OCI-LY1 (cell line): ENCODE measurements at regions not wholly inside any gene's neighbourhood (a gene's known extent, or its start where the extent isn't known, plus 50 kb on each side); places are given as distances from the start of the nearest gene placed in this dataset.

ENCODE experiments used
- EZH2 ChIP-seq: fragments of 200-600 bp; sonication (generic), shearing (Covaris generic); IDR thresholded peaks from 2 replicates; pipeline ENCODE4 v1.8.0; 2017; ENCODE audit warnings: borderline replicate concordance, mixed run types, mild to moderate bottlenecking, antibody characterized with exemption, low read length, moderate library complexity, mixed read lengths
- TF ChIP-seq, protein P1 (sequence below): fragments of 200-600 bp; sonication (generic), shearing (Covaris generic); IDR thresholded peaks from 2 replicates; pipeline ENCODE4 v1.5.1; 2017; ENCODE audit warnings: mild to moderate bottlenecking, antibody characterized with exemption, low read length, moderate library complexity, mixed read lengths

DNA sequence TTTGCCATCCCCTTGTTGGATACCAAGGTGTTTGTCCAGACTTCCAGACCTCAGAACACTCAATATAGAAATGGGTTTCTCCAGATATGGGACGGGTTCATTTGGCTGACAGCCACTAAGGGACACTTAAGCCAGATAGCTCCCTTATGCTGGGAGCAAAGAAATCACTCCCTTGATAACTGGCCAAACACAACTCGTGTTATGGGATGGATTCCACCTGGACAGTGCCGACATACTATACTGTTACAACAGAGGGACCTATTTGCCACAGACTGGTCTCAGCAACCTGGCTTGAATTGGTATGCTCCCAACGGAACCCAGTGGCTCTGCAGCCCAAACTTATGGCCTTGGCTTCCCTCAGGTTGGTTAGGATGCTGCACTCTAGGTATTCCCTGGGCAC is 114.0 kb upstream of the PLCL2 start:
- TF ChIP-seq, protein P1, sequence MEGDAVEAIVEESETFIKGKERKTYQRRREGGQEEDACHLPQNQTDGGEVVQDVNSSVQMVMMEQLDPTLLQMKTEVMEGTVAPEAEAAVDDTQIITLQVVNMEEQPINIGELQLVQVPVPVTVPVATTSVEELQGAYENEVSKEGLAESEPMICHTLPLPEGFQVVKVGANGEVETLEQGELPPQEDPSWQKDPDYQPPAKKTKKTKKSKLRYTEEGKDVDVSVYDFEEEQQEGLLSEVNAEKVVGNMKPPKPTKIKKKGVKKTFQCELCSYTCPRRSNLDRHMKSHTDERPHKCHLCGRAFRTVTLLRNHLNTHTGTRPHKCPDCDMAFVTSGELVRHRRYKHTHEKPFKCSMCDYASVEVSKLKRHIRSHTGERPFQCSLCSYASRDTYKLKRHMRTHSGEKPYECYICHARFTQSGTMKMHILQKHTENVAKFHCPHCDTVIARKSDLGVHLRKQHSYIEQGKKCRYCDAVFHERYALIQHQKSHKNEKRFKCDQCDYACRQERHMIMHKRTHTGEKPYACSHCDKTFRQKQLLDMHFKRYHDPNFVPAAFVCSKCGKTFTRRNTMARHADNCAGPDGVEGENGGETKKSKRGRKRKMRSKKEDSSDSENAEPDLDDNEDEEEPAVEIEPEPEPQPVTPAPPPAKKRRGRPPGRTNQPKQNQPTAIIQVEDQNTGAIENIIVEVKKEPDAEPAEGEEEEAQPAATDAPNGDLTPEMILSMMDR, result no peak
- TF ChIP-seq EZH2, result no peak
